Activated CD8-positive, alpha-beta T cell treated with anti-CD3 and anti-CD28 coated beads for 36 hours (primary cell): ENCODE measurements at regions not wholly inside any gene's neighbourhood (a gene's known extent, or its start where the extent isn't known, plus 50 kb on each side); places are given as distances from the start of the nearest gene placed in this dataset.

ENCODE experiments used
- ATAC-seq: fragments of 200-7000 bp; cut with Tn5 transposase; one replicate; pipeline ENCODE4 v1.10.0; 2021; ENCODE audit warnings: mild to moderate bottlenecking, moderate library complexity
- CTCF ChIA-PET: fragments of 350-600 bp; sonication (Branson Sonifier 250); formaldehyde crosslinking; loops from one replicate; lab custom pipeline; 2021; ENCODE audit warnings: antibody characterized with exemption; lab: Charles Lee
- POLR2A ChIA-PET: fragments of 350-600 bp; sonication (Branson Sonifier 250); formaldehyde crosslinking; loops from one replicate; lab custom pipeline; 2021; ENCODE audit warnings: antibody characterized with exemption; lab: Charles Lee
- DNase-seq: peaks from one replicate; pipeline ENCODE4 v3.0.0-alpha.2; 2020
- H3K27ac Mint-ChIP-seq: one replicate; pipeline ENCODE4 v1.8.0; 2021; ENCODE audit warnings: mild to moderate bottlenecking, mixed read lengths
- H3K27me3 Mint-ChIP-seq: one replicate; pipeline ENCODE4 v1.8.0; 2021; ENCODE audit warnings: mixed read lengths
- H3K36me3 Mint-ChIP-seq: one replicate; pipeline ENCODE4 v1.8.0; 2021; ENCODE audit warnings: low read depth, mixed read lengths
- H3K4me1 Mint-ChIP-seq: one replicate; pipeline ENCODE4 v1.8.0; 2021; ENCODE audit warnings: low read depth, mixed read lengths
- H3K4me3 Mint-ChIP-seq: one replicate; pipeline ENCODE4 v1.8.0; 2021; ENCODE audit warnings: mild to moderate bottlenecking, moderate library complexity, mixed read lengths
- H3K9me3 Mint-ChIP-seq: one replicate; pipeline ENCODE4 v1.8.0; 2021; ENCODE audit warnings: mixed read lengths
- CTCF ChIP-seq: fragments of 200-600 bp; IDR thresholded peaks from one replicate; pipeline ENCODE4 v1.8.0; 2022; ENCODE audit warnings: antibody characterized with exemption, mild to moderate bottlenecking
- intact Hi-C: fragments of 100-400 bp; cut with micrococcal nuclease; formaldehyde crosslinking; loops from one replicate; pipeline ENCODE4 v1.10.0; 2022

GRCh38 chr14:22477569-22478194, 111.3 kb downstream of the DAD1 start:
- Mint-ChIP-seq H3K36me3 (peaks cover 12% of the 10 kb centered on the region), H3K27me3 (no peaks in the 10 kb centered on the region), H3K4me1 (no peaks in the 10 kb centered on the region), H3K27ac (no peak overlapping the region), H3K9me3 (no peaks in the 10 kb centered on the region), H3K4me3 (peak overlapping the region; percentile 43)
- CTCF ChIA-PET: no interaction called here
- intact Hi-C loops: loop anchor here (5.0 to 10.0 kb wide), 2 partner anchors 90 to 153 kb away; no protein-coding TSS in a partner anchor
- ATAC-seq (no peak), DNase-seq (no peak)
- POLR2A ChIA-PET: interaction anchor here (0.6 kb wide), 1 partner anchor 329 kb away, joined by 3 read pairs; no protein-coding TSS in a partner anchor
- TF ChIP-seq CTCF: no peak

- Mint-ChIP-seq H3K4me3 (peak overlapping the region; percentile 29), H3K9me3 (no peaks in the 10 kb centered on the region), H3K36me3 (peaks cover 10% of the 10 kb centered on the region), H3K27ac (peak overlapping the region; percentile 34), H3K4me1 (no peaks in the 10 kb centered on the region), H3K27me3 (no peaks in the 10 kb centered on the region)
- intact Hi-C loops: loop anchor here (5.0 to 10.0 kb wide), 2 partner anchors 90 to 152 kb away; no protein-coding TSS in a partner anchor
- ChIA-PET POLR2A (interaction anchor here (0.6 kb wide), 1 partner anchor 329 kb away, joined by 3 read pairs; no protein-coding TSS in a partner anchor), CTCF (no interaction called here)
- TF ChIP-seq CTCF: no peak
- no peak for ATAC-seq
- DNase-seq: no peak
Measured at GRCh38 chr14:22476887-22477286, 112.1 kb downstream of the DAD1 start.

- intact Hi-C loops: loop anchor here (5.0 to 10.0 kb wide), 2 partner anchors 89 to 151 kb away; no protein-coding TSS in a partner anchor
- POLR2A ChIA-PET: no interaction called here
- no peak for ATAC-seq
Measured at GRCh38 chr14:22476005-22476751, 112.8 kb downstream of the DAD1 start.

GRCh38 chr14:22475381-22475780, 113.6 kb downstream of the DAD1 start:
- no peak for TF ChIP-seq CTCF
- Mint-ChIP-seq H3K27me3 (no peaks in the 10 kb centered on the region), H3K4me3 (no peak overlapping the region), H3K36me3 (peaks cover 5% of the 10 kb centered on the region), H3K27ac (no peak overlapping the region), H3K9me3 (no peaks in the 10 kb centered on the region), H3K4me1 (no peaks in the 10 kb centered on the region)
- ATAC-seq (no peak), DNase-seq (no peak)
- intact Hi-C loops: loop anchor here (5.0 to 10.0 kb wide), 2 partner anchors 88 to 151 kb away; no protein-coding TSS in a partner anchor
- CTCF ChIA-PET: no interaction called here
- POLR2A ChIA-PET: no interaction called here

More at GRCh38 chr14:22476005-22476751, 112.8 kb downstream of the DAD1 start:
- Mint-ChIP-seq H3K27me3 (no peaks in the 10 kb centered on the region), H3K4me3 (peak overlapping the region; percentile 27), H3K9me3 (no peaks in the 10 kb centered on the region), H3K36me3 (peaks cover 7% of the 10 kb centered on the region), H3K27ac (peak overlapping the region; percentile 8), H3K4me1 (no peaks in the 10 kb centered on the region)
- TF ChIP-seq CTCF: no peak
- no peak for DNase-seq
- CTCF ChIA-PET: no interaction called here
